Kidney (tissue), 13 donors: ENCODE measurements at regions not wholly inside any gene's neighbourhood (a gene's known extent, or its start where the extent isn't known, plus 50 kb on each side); places are given as distances from the start of the nearest gene placed in this dataset.

ENCODE experiments used
- DNase-seq, 5 donors: peaks; one replicate each; pipeline ENCODE4 v3.0.0-alpha.2; 2013 to 2020
- FAIRE-seq: peaks from 2 replicates; lab custom pipeline; 2012; peaks lifted over from hg19 to GRCh38; lab: Jason Lieb, UNC
- H3K27ac ChIP-seq, 2 donors: one replicate each; pipeline ENCODE4 v1.7.0; 2013; ENCODE audit warnings: low read depth in 2 of 2, low read length in 2 of 2, inconsistent platforms in 1 of 2
- H3K27me3 ChIP-seq: one replicate; pipeline ENCODE4 v1.7.1; 2013; ENCODE audit warnings: low read length, inconsistent platforms; ENCODE audit not compliant: control insufficient read depth, insufficient read depth
- H3K36me3 ChIP-seq, 3 donors: one replicate each; pipeline versions ENCODE4 v1.7.0 to v1.7.1; 2013; ENCODE audit warnings: low read length in 3 of 3, control low read depth in 1 of 3, inconsistent platforms in 1 of 3; ENCODE audit not compliant: insufficient read depth in 3 of 3, control insufficient read depth in 2 of 3
- H3K4me1 ChIP-seq, 3 donors: one replicate each; pipeline versions ENCODE4 v1.7.0 to v1.7.1; 2013; ENCODE audit warnings: low read length in 3 of 3, inconsistent platforms in 1 of 3, low read depth in 1 of 3; ENCODE audit not compliant: control insufficient read depth in 2 of 3, insufficient read depth in 2 of 3
- H3K4me3 ChIP-seq, 3 donors: one replicate each; pipeline versions ENCODE4 v1.7.0 to v1.8.1; 2013; ENCODE audit warnings: low read length in 3 of 3, control low read depth in 1 of 3, inconsistent platforms in 1 of 3
- H3K9ac ChIP-seq, 3 donors: one replicate each; pipeline versions ENCODE4 v1.7.0 to v1.7.1; 2013; ENCODE audit warnings: low read length in 3 of 3, control low read depth in 1 of 3, inconsistent platforms in 1 of 3
- H3K9me3 ChIP-seq, 3 donors: one replicate each; pipeline versions ENCODE4 v1.7.0 to v1.7.1; 2013; ENCODE audit warnings: low read length in 3 of 3, control low read depth in 1 of 3, inconsistent platforms in 1 of 3; ENCODE audit not compliant: control insufficient read depth in 2 of 3, insufficient read depth in 1 of 3
- intact Hi-C: fragments of 100-400 bp; cut with DNase I; formaldehyde crosslinking; loops from one replicate; pipeline ENCODE4 v1.11.1; 2022
- TF ChIP-seq, protein P1 (sequence below): IDR thresholded peaks from 3 replicates; pipeline ENCODE4 v1.5.1; 2012; ENCODE audit warnings: mild to moderate bottlenecking, moderate library complexity, borderline replicate concordance; ENCODE audit not compliant: insufficient read depth; ENCODE audit errors: extremely low read depth
- donor health status: control.
- donor health status: control.
- donor health status: control.
- donor health status: control.
- donor health status: control.
- donor health status: DM: yes; HTN: yes; CAD: no.
- donor health status: Normal renal cell carcinoma (clear cell type).

DNA sequence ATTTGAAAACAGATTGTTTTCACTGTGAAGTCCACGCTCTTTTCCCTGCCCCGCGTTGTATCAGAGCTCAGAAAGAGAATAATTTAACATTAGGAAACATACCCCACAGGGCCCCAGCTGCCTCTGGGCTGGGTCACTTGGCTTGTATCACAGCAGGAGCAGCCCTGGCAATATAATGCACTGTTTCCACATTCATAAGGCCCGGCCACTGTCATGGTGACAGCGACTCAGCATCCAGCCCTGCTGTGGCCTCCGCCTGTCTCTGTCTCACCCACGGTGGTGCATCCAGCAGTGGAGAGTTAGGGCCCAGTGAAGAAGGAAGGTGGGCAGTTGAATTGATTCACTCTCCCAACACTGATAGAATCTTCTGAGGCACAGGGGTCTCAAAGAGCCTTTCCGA is 188.9 kb downstream of the NSG2 start:
- Histone ChIP-seq H3K27ac (no peak overlapping the region), H3K4me1 (no peaks in the 10 kb centered on the region), H3K36me3 (no peaks in the 10 kb centered on the region), H3K9me3 (peaks cover 0 to 1% (median 0%) of the 10 kb centered on the region in 3 donors), H3K4me3 (no peak overlapping the region), H3K9ac (no peak overlapping the region), H3K27me3 (no peaks in the 10 kb centered on the region)
- intact Hi-C loops, result no loop called here
- TF ChIP-seq, protein P1, sequence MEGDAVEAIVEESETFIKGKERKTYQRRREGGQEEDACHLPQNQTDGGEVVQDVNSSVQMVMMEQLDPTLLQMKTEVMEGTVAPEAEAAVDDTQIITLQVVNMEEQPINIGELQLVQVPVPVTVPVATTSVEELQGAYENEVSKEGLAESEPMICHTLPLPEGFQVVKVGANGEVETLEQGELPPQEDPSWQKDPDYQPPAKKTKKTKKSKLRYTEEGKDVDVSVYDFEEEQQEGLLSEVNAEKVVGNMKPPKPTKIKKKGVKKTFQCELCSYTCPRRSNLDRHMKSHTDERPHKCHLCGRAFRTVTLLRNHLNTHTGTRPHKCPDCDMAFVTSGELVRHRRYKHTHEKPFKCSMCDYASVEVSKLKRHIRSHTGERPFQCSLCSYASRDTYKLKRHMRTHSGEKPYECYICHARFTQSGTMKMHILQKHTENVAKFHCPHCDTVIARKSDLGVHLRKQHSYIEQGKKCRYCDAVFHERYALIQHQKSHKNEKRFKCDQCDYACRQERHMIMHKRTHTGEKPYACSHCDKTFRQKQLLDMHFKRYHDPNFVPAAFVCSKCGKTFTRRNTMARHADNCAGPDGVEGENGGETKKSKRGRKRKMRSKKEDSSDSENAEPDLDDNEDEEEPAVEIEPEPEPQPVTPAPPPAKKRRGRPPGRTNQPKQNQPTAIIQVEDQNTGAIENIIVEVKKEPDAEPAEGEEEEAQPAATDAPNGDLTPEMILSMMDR, result no peak
- DNase-seq, result no peak
- no peak for FAIRE-seq

DNA sequence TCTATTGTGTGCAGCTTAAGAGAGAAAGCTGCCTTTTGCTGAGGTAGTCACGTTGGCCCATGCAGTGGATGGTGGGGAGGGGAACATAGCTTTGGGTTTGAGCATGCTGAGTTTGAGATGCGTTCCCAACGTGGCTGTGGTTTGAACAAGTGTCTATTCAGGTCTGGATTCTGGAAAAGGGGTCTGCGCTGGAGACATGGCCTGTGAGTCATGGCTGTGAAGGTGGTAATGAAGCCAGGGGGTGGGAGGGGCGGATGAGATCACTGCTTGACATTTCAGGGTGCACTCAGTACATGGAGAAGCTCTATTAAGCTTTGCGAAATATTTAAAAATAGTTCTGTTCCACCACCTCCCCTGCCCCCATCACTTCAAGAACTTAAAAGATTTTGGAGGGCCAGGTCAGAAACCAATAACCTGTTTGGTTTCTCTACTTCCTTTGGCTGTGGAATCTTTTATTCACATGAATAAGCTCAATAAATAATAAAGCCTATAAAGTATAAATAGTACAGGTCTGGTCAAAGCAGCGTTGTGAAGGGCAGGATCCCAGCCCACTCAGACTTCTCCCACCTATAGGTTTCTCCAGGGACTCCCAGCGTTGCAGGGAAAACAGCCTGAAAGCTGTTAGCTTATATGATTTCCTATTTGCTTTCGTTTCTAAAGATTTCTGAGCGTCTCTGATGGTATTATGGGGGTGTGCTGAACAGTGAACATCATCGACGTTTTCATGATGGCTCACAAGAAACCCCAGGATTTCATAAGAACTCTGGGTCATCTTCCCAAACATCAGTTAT is 189.9 kb downstream of the NSG2 start:
- no peaks in the 10 kb centered on the region for H3K27me3 ChIP-seq
- H3K9me3 ChIP-seq, result peaks cover 0 to 5% (median 0%) of the 10 kb centered on the region in 3 donors
- FAIRE-seq, result no peak
- H3K27ac ChIP-seq, result no peak overlapping the region
- no peaks in the 10 kb centered on the region for H3K4me1 ChIP-seq
- TF ChIP-seq, protein P1, result no peak
- DNase-seq, result no peak
- no peak overlapping the region for H3K4me3 ChIP-seq
- H3K9ac ChIP-seq, result no peak overlapping the region
- no peaks in the 10 kb centered on the region for H3K36me3 ChIP-seq
- intact Hi-C loops, result no loop called here

DNA sequence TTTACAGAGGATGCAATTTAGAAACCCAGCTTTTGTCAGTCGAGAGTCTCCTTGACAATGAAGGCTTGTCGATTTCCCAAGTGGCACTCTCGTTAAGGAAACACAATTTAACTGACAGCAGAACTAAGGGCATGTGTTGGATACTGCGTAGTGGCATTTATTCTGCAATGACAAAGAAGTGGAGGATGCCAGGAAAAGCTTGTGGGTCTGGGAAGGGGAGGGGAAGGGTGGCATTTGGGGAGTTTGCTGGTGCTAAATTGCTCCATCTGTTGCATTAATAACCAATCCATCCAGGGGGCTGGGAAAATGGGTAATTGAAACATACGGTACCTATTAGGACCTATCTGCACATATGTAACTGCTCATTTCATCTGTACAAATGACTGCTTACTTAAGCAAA is 190.6 kb downstream of the NSG2 start:
- H3K36me3 ChIP-seq, result no peaks in the 10 kb centered on the region
- H3K9ac ChIP-seq, result no peak overlapping the region
- TF ChIP-seq, protein P1, result no peak
- H3K4me1 ChIP-seq, result no peaks in the 10 kb centered on the region
- peaks cover 0 to 5% (median 0%) of the 10 kb centered on the region in 3 donors for H3K9me3 ChIP-seq
- H3K27ac ChIP-seq, result no peak overlapping the region
- intact Hi-C loops, result no loop called here
- DNase-seq, result no peak
- no peaks in the 10 kb centered on the region for H3K27me3 ChIP-seq
- no peak for FAIRE-seq
- H3K4me3 ChIP-seq, result no peak overlapping the region
